Activated naive CD4-positive, alpha-beta T cell treated with anti-CD3 and anti-CD28 coated beads, Interleukin-2, amount 50 U/mL, for 72 hours (primary cell): ENCODE measurements at regions not wholly inside any gene's neighbourhood (a gene's known extent, or its start where the extent isn't known, plus 50 kb on each side); places are given as distances from the start of the nearest gene placed in this dataset.

Experiments used
- ATAC-seq, 2 donors: fragments of 150-1000 bp; cut with Tn5 transposase; 2 replicates each; pipeline ENCODE4 v1.10.0; 2021; ENCODE audit warnings: mild to moderate bottlenecking in 2 of 2, moderate library complexity in 2 of 2
- DNase-seq, 2 donors: peaks; one replicate each; pipeline ENCODE4 v3.0.0; 2021 to 2022; ENCODE audit warnings: low spot score in 2 of 2
- H3K27ac Mint-ChIP-seq, 2 donors: one replicate each; pipeline ENCODE4 v1.8.0; 2022; ENCODE audit warnings: mild to moderate bottlenecking in 2 of 2, mixed read lengths in 2 of 2
- H3K36me3 Mint-ChIP-seq, 2 donors: one replicate each; pipeline ENCODE4 v1.8.0; 2022; ENCODE audit warnings: mixed read lengths in 2 of 2
- H3K9me3 Mint-ChIP-seq, 2 donors: one replicate each; pipeline ENCODE4 v1.8.0; 2022; ENCODE audit warnings: mixed read lengths in 2 of 2

- Mint-ChIP-seq H3K9me3 (no peaks in the 10 kb centered on the region), H3K36me3 (no peaks in the 10 kb centered on the region), H3K27ac (no peak overlapping the region)
- no peak for ATAC-seq
- DNase-seq = no peak
Observed at GRCh38 chr16:14322186-14322585, 251.1 kb downstream of the MRTFB start.

GRCh38 chr16:14321542-14321941 lies 250.4 kb downstream of the MRTFB start:
- no peak for DNase-seq
- H3K36me3 Mint-ChIP-seq = no peaks in the 10 kb centered on the region
- H3K27ac Mint-ChIP-seq = no peak overlapping the region
- no peak for ATAC-seq
- no peaks in the 10 kb centered on the region for H3K9me3 Mint-ChIP-seq

- Mint-ChIP-seq H3K36me3 (no peaks in the 10 kb centered on the region), H3K27ac (no peak overlapping the region), H3K9me3 (no peaks in the 10 kb centered on the region)
- ATAC-seq (no peak), DNase-seq (no peak)
Observed at GRCh38 chr16:14320406-14320805, 249.3 kb downstream of the MRTFB start.
